ENCODE measurements at regions not wholly inside any gene's neighbourhood (a gene's known extent, or its start where the extent isn't known, plus 50 kb on each side); places are given as distances from the start of the nearest gene placed in this dataset.
A peak's percentile ranks its signal among the peaks of the same experiment; 100 is the strongest.

DNA sequence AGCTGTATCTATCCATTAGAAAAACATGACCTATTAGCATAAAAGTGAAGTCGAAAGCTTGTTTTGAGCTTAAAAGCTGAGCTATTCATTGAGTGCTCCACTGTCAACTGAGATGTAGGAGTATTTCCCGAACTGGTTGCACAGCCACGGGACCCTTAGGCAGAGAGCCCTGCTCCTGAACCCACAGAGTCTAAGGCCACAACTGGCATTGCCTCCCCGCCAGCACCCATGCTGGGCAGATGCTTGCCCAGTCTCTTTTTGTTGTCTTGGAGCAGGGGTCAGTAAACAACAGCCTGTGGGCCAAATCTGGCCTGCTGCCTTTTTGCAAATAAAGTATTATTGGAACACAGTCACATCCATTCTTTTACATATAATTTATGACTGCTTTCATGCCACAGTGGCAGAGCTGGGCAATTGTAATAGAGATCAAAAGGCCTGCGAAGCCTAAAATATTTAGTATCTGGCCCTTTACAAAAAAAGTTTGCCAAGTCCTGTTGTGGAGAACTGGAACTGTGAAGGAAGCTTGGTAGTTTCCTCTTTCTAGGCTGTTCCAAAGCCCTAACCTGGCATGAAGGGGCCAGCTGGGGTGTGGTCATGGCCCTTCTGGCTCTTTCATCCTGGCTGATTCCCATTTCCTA is 58.4 kb upstream of the WAPL start:
- Mint-ChIP-seq H3K36me3 (ENCODE audit: low read depth) (no peaks in the 10 kb centered on the region), H3K4me1 (ENCODE audit: low read depth) (no peaks in the 10 kb centered on the region), H3K27me3 (no peaks in the 10 kb centered on the region), H3K4me3 (no peak overlapping the region), H3K9me3 (no peaks in the 10 kb centered on the region), H3K27ac (no peak overlapping the region)
- intact Hi-C loops (cut with DNase I, micrococcal nuclease): no loop called here
- no peak overlapping the region for H3K27ac ChIP-seq (ENCODE audit: low read depth in 1 of 2, low read length in 2 of 2)
- DNase-seq: no peak
- CTCF ChIA-PET: no interaction called here
- peaks cover under 1% of the 10 kb centered on the region for H3K4me1 ChIP-seq (ENCODE audit: insufficient read depth, low read length)
- H3K9me3 ChIP-seq (ENCODE audit: control insufficient read depth in 1 of 2, insufficient read depth in 1 of 2, low read length in 2 of 2): no peaks in the 10 kb centered on the region
- no peak for ATAC-seq (ENCODE audit: poor library complexity)
- no peaks in the 10 kb centered on the region for H3K36me3 ChIP-seq (ENCODE audit: insufficient read depth, low read length)
- no peak overlapping the region for H3K4me3 ChIP-seq (ENCODE audit: low read length)
- POLR2A ChIA-PET: interaction anchor here (0.8 kb wide), 1 partner anchor 182 kb away, joined by 6 read pairs; no protein-coding TSS in a partner anchor
- H3K27me3 ChIP-seq (ENCODE audit: control insufficient read depth in 1 of 2, insufficient read depth in 2 of 2, low read length in 2 of 2): no peaks in the 10 kb centered on the region
- TF ChIP-seq, protein P1, sequence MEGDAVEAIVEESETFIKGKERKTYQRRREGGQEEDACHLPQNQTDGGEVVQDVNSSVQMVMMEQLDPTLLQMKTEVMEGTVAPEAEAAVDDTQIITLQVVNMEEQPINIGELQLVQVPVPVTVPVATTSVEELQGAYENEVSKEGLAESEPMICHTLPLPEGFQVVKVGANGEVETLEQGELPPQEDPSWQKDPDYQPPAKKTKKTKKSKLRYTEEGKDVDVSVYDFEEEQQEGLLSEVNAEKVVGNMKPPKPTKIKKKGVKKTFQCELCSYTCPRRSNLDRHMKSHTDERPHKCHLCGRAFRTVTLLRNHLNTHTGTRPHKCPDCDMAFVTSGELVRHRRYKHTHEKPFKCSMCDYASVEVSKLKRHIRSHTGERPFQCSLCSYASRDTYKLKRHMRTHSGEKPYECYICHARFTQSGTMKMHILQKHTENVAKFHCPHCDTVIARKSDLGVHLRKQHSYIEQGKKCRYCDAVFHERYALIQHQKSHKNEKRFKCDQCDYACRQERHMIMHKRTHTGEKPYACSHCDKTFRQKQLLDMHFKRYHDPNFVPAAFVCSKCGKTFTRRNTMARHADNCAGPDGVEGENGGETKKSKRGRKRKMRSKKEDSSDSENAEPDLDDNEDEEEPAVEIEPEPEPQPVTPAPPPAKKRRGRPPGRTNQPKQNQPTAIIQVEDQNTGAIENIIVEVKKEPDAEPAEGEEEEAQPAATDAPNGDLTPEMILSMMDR (IDR thresholded peaks at IDR 0.05): no peak

DNA sequence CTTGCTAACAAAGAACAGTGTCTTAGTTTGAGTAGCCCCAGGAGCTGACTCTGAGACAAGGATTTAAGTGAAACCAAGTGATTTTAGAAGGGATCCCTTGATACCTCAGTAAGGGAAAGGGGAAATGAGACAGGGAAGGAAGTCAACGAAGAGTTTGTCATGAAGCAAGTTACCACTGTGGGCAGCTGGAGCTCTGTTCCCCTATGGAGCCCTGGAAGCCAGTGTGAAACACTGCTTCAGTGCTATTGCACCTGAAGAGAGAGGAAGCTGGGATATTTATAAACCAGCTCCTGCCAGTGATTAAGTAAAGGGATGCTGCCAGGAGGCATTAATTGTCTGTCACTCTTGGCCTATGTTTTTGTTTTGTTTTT is 58.9 kb upstream of the WAPL start:
- H3K27ac ChIP-seq (ENCODE audit: low read depth in 1 of 2, low read length in 2 of 2): no peak overlapping the region
- intact Hi-C loops (cut with DNase I, micrococcal nuclease): no loop called here

DNA sequence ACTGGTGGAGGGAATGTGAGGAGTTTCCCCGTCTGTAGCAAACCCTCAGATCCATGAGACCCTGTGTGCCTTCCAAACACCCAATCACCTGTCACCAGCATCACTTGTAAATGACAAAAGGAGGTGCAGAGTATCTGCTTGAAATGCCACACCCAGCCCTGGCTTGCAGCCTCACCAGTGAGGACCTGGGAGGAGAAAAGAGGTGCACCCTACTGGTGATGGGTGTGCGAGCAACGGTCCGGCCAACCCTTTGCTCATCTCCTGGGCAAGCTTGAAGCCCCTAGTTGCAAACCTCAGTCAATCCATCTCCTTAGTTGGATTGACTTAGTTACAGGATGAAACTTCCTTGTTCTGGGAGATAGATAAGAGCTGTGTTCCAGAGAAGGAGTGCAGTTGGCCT is 62.4 kb upstream of the WAPL start:
- Histone ChIP-seq H3K36me3 (ENCODE audit: insufficient read depth, low read length) (no peaks in the 10 kb centered on the region), H3K4me1 (ENCODE audit: insufficient read depth, low read length) (peaks cover 8% of the 10 kb centered on the region), H3K27ac (ENCODE audit: low read depth in 1 of 2, low read length in 2 of 2) (no peak overlapping the region), H3K4me3 (ENCODE audit: low read length) (no peak overlapping the region), H3K9me3 (ENCODE audit: control insufficient read depth in 1 of 2, insufficient read depth in 1 of 2, low read length in 2 of 2) (no peaks in the 10 kb centered on the region), H3K27me3 (ENCODE audit: control insufficient read depth in 1 of 2, insufficient read depth in 2 of 2, low read length in 2 of 2) (no peaks in the 10 kb centered on the region)
- intact Hi-C loops (cut with DNase I, micrococcal nuclease): no loop called here
- no peaks in the 10 kb centered on the region for H3K9me3 Mint-ChIP-seq
- peaks cover 5% of the 10 kb centered on the region for H3K4me1 Mint-ChIP-seq (ENCODE audit: low read depth)
- no peak overlapping the region for H3K4me3 Mint-ChIP-seq
- no peaks in the 10 kb centered on the region for H3K27me3 Mint-ChIP-seq
- TF ChIP-seq, protein P1 (IDR thresholded peaks at IDR 0.05): peak; percentile 16
- peak in 2 of 14 experiments; percentile 4 to 7 for DNase-seq
- H3K27ac Mint-ChIP-seq: no peak overlapping the region
- no peak for ATAC-seq (ENCODE audit: poor library complexity)
- CTCF ChIA-PET: interaction anchor here (1.2 to 2.6 kb wide), 2 partner anchors 49 to 184 kb away, joined by 3 to 58 read pairs; no protein-coding TSS in a partner anchor
- no peaks in the 10 kb centered on the region for H3K36me3 Mint-ChIP-seq (ENCODE audit: low read depth)
- POLR2A ChIA-PET: interaction anchor here (2.0 kb wide), 1 partner anchor 184 kb away, joined by 33 read pairs; no protein-coding TSS in a partner anchor

More for the DNA sequence above, 58.9 kb upstream of the WAPL start:
- H3K4me3 ChIP-seq (ENCODE audit: low read length): no peak overlapping the region
- H3K36me3 ChIP-seq (ENCODE audit: insufficient read depth, low read length): no peaks in the 10 kb centered on the region
- H3K9me3 ChIP-seq (ENCODE audit: control insufficient read depth in 1 of 2, insufficient read depth in 1 of 2, low read length in 2 of 2): no peaks in the 10 kb centered on the region
- CTCF ChIA-PET: no interaction called here
- Mint-ChIP-seq H3K27ac (no peak overlapping the region), H3K4me3 (no peak overlapping the region), H3K27me3 (no peaks in the 10 kb centered on the region), H3K4me1 (ENCODE audit: low read depth) (peaks cover 5% of the 10 kb centered on the region), H3K36me3 (ENCODE audit: low read depth) (no peaks in the 10 kb centered on the region), H3K9me3 (no peaks in the 10 kb centered on the region)
- TF ChIP-seq, protein P1 (IDR thresholded peaks at IDR 0.05): no peak
- POLR2A ChIA-PET: interaction anchor here (0.8 kb wide), 1 partner anchor 182 kb away, joined by 6 read pairs; no protein-coding TSS in a partner anchor
- H3K4me1 ChIP-seq (ENCODE audit: insufficient read depth, low read length): peaks cover 6% of the 10 kb centered on the region
- DNase-seq (peak in 3 of 14 experiments; percentile 5 to 30 (median 20)), ATAC-seq (ENCODE audit: poor library complexity) (no peak)
- no peaks in the 10 kb centered on the region for H3K27me3 ChIP-seq (ENCODE audit: control insufficient read depth in 1 of 2, insufficient read depth in 2 of 2, low read length in 2 of 2)
